ENCODE measurements at regions not wholly inside any gene's neighbourhood (a gene's known extent, or its start where the extent isn't known, plus 50 kb on each side); places are given as distances from the start of the nearest gene placed in this dataset.

DNA sequence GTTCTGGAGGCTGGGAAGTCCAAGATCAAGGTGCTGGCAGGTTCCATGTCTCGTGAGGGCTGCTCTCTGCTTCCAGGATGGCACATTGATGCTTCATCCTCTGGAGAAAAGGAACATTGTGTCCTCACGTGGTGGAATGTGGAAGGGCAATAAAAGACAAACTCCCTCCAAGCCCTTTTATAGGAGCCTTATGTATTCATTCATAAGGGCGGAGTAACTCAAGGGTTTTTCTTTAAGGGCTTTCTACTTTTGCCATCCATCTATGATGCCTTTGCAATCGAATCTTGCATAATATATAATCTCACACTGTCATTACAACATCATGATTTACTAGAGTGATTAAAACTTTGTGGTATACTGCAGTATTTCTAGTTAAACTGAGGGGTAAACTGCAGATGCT is 132.7 kb upstream of the DDHD1 start:
- TF ChIP-seq, protein P1, sequence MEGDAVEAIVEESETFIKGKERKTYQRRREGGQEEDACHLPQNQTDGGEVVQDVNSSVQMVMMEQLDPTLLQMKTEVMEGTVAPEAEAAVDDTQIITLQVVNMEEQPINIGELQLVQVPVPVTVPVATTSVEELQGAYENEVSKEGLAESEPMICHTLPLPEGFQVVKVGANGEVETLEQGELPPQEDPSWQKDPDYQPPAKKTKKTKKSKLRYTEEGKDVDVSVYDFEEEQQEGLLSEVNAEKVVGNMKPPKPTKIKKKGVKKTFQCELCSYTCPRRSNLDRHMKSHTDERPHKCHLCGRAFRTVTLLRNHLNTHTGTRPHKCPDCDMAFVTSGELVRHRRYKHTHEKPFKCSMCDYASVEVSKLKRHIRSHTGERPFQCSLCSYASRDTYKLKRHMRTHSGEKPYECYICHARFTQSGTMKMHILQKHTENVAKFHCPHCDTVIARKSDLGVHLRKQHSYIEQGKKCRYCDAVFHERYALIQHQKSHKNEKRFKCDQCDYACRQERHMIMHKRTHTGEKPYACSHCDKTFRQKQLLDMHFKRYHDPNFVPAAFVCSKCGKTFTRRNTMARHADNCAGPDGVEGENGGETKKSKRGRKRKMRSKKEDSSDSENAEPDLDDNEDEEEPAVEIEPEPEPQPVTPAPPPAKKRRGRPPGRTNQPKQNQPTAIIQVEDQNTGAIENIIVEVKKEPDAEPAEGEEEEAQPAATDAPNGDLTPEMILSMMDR (IDR thresholded peaks at IDR 0.05) = no peak; the same call in 1 of the 2 replicates
- TF ChIP-seq EZH2phosphoT487 (IDR thresholded peaks at IDR 0.05; ENCODE audit: borderline replicate concordance, low read depth) = no peak
- TF ChIP-seq RXRA (IDR thresholded peaks at IDR 0.05; ENCODE audit: borderline replicate concordance, low read depth) = no peak
- TF ChIP-seq, protein P2, sequence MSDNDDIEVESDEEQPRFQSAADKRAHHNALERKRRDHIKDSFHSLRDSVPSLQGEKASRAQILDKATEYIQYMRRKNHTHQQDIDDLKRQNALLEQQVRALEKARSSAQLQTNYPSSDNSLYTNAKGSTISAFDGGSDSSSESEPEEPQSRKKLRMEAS (IDR thresholded peaks at IDR 0.05; ENCODE audit: low read depth) = no peak
- no peak for TF ChIP-seq YY1 (IDR thresholded peaks at IDR 0.05; ENCODE audit: low read depth)
- TF ChIP-seq MXI1 (IDR thresholded peaks at IDR 0.05; ENCODE audit: low read depth, low read length) = no peak
- TF ChIP-seq SIN3A (IDR thresholded peaks at IDR 0.05; ENCODE audit: borderline replicate concordance, low read depth, low read length) = no peak
- TF ChIP-seq JUND (IDR thresholded peaks at IDR 0.05) = no peak
